Neural progenitor cell (in vitro differentiated cells): ENCODE measurements at regions not wholly inside any gene's neighbourhood (a gene's known extent, or its start where the extent isn't known, plus 50 kb on each side); places are given as distances from the start of the nearest gene placed in this dataset.
A peak's percentile ranks its signal among the peaks of the same experiment; 100 is the strongest.

Experiments
- DNase-seq: peaks from one replicate; pipeline ENCODE4 v3.0.0-alpha.2; 2016; ENCODE audit warnings: low spot score
- H2AFZ ChIP-seq: fragments of 200-600 bp; sonication (generic); replicated peaks from 2 replicates; pipeline ENCODE4 v1.6.1; 2016; ENCODE audit warnings: antibody characterized with exemption
- H3F3A ChIP-seq: fragments of 200-600 bp; sonication (generic); 2 replicates; pipeline ENCODE4 v1.6.1; 2016; ENCODE audit warnings: antibody characterized with exemption, low read depth
- H3K27ac ChIP-seq: fragments of 200-600 bp; sonication (generic); 2 replicates; pipeline ENCODE4 v1.5.1; 2016; ENCODE audit warnings: mild to moderate bottlenecking
- H3K27me3 ChIP-seq: fragments of 200-600 bp; sonication (generic); 2 replicates; pipeline ENCODE4 v1.6.1; 2016; ENCODE audit warnings: mild to moderate bottlenecking, moderate library complexity
- H3K36me3 ChIP-seq: fragments of 200-600 bp; sonication (generic); 2 replicates; pipeline ENCODE4 v1.5.1; 2016
- H3K4me1 ChIP-seq: fragments of 200-600 bp; sonication (generic); 2 replicates; pipeline ENCODE4 v1.6.1; 2016; ENCODE audit warnings: mixed run types
- H3K4me2 ChIP-seq: fragments of 200-600 bp; sonication (generic); 2 replicates; pipeline ENCODE4 v1.6.1; 2016
- H3K4me3 ChIP-seq: fragments of 200-600 bp; sonication (generic); 2 replicates; pipeline ENCODE4 v1.5.1; 2016
- H3K79me2 ChIP-seq: fragments of 200-600 bp; sonication (generic); 2 replicates; pipeline ENCODE4 v1.6.1; 2016; ENCODE audit warnings: low read depth
- H3K9ac ChIP-seq: fragments of 200-600 bp; sonication (generic); 2 replicates; pipeline ENCODE4 v1.6.1; 2016
- H3K9me3 ChIP-seq: fragments of 200-600 bp; sonication (generic); 2 replicates; pipeline ENCODE4 v1.5.1; 2016; ENCODE audit warnings: low read depth
- H4K20me1 ChIP-seq: fragments of 200-600 bp; sonication (generic); 2 replicates; pipeline ENCODE4 v1.6.1; 2016; ENCODE audit warnings: low read depth
- H3K27ac Mint-ChIP-seq: 3 replicates; pipeline ENCODE4 v1.8.0; 2021; ENCODE audit warnings: mixed read lengths
- H3K27me3 Mint-ChIP-seq: 2 replicates; pipeline ENCODE4 v1.8.0; 2022; ENCODE audit warnings: low read depth, mild to moderate bottlenecking, inconsistent platforms, moderate library complexity, mixed read lengths; ENCODE audit not compliant: insufficient read depth
- H3K36me3 Mint-ChIP-seq: 3 replicates; pipeline ENCODE4 v1.8.0; 2021; ENCODE audit warnings: mixed read lengths
- H3K4me1 Mint-ChIP-seq: 3 replicates; pipeline ENCODE4 v1.8.0; 2021; ENCODE audit warnings: mixed read lengths
- H3K4me3 Mint-ChIP-seq: 3 replicates; pipeline ENCODE4 v1.8.0; 2021; ENCODE audit warnings: mild to moderate bottlenecking, moderate library complexity, mixed read lengths
- H3K9me3 Mint-ChIP-seq: 3 replicates; pipeline ENCODE4 v1.8.0; 2020; ENCODE audit warnings: mixed read lengths
- EZH2 ChIP-seq: fragments of 200-600 bp; sonication (generic); IDR thresholded peaks from 2 replicates; pipeline ENCODE4 v1.6.1; 2017; ENCODE audit warnings: antibody characterized with exemption, mild to moderate bottlenecking, moderate library complexity
- EZH2phosphoT487 ChIP-seq: fragments of 200-600 bp; sonication (generic); IDR thresholded peaks from 2 replicates; pipeline ENCODE4 v1.6.1; 2017; ENCODE audit warnings: antibody characterized with exemption
- TF ChIP-seq, protein P1 (sequence below): fragments of 200-600 bp; sonication (generic); IDR thresholded peaks from 2 replicates; pipeline ENCODE4 v1.5.1; 2017; ENCODE audit warnings: antibody characterized with exemption, mild to moderate bottlenecking

DNA sequence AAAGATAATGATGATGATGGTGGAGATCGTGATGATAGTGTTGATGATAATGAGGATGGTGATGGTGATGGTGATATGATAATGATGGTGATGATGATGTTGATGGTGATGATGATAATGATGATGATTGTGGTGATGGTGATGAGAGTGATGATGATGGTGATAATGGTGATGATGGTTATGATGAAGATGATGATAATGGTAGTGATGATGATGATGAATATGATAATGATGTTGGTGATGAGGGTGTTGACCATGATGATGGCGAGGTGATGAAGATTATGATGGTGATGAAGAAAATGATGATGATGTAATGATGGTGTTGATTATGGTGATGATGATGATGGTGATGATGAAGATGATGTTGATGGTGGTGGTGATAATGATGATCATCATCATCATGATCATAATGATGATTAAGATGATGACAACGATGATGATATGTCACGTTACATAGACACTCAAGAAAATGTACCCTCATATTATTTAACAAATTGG, 1106.4 kb downstream of the NLGN4X start:
- Histone ChIP-seq H3K79me2 (no peaks in the 10 kb centered on the region), H3F3A (no peaks in the 10 kb centered on the region), H3K36me3 (no peaks in the 10 kb centered on the region), H3K9ac (no peak overlapping the region), H3K4me1 (no peaks in the 10 kb centered on the region), H3K27ac (no peak overlapping the region), H3K4me3 (no peak overlapping the region), H3K9me3 (no peaks in the 10 kb centered on the region), H3K4me2 (no peak overlapping the region), H4K20me1 (no peaks in the 10 kb centered on the region), H3K27me3 (no peaks in the 10 kb centered on the region), H2AFZ (no peak overlapping the region)
- Mint-ChIP-seq H3K4me1 (peaks cover 7% of the 10 kb centered on the region), H3K4me3 (no peak overlapping the region), H3K9me3 (no peaks in the 10 kb centered on the region), H3K27me3 (no peaks in the 10 kb centered on the region), H3K36me3 (no peaks in the 10 kb centered on the region), H3K27ac (no peak overlapping the region)
- no peak for DNase-seq
- TF ChIP-seq, protein P1, sequence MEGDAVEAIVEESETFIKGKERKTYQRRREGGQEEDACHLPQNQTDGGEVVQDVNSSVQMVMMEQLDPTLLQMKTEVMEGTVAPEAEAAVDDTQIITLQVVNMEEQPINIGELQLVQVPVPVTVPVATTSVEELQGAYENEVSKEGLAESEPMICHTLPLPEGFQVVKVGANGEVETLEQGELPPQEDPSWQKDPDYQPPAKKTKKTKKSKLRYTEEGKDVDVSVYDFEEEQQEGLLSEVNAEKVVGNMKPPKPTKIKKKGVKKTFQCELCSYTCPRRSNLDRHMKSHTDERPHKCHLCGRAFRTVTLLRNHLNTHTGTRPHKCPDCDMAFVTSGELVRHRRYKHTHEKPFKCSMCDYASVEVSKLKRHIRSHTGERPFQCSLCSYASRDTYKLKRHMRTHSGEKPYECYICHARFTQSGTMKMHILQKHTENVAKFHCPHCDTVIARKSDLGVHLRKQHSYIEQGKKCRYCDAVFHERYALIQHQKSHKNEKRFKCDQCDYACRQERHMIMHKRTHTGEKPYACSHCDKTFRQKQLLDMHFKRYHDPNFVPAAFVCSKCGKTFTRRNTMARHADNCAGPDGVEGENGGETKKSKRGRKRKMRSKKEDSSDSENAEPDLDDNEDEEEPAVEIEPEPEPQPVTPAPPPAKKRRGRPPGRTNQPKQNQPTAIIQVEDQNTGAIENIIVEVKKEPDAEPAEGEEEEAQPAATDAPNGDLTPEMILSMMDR: no peak
- no peak for TF ChIP-seq EZH2
- no peak for TF ChIP-seq EZH2phosphoT487

DNA sequence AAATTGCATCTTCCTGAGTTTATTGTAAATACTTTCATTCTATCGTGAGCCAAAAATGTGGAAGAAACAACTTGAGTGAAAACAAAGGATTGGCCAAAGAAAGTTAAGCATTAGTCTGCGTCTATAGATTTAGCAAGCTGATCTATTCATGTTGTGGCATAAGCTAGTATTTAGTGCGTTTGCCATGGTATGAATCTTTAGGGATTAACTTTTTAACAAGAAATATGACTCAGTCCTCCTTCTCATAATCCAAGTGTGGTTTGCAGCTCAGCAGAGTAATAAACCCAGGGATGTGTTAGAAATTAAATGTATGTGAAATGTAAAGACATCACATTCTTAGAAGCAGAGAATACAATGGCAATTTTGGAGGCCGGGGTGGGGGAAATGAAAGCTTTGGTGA, 1110.9 kb downstream of the NLGN4X start:
- no peaks in the 10 kb centered on the region for H3F3A ChIP-seq
- H3K4me2 ChIP-seq: no peak overlapping the region
- no peaks in the 10 kb centered on the region for H3K27me3 ChIP-seq
- no peaks in the 10 kb centered on the region for H3K79me2 ChIP-seq
- H3K9me3 Mint-ChIP-seq: no peaks in the 10 kb centered on the region
- no peak overlapping the region for H3K4me3 Mint-ChIP-seq
- H3K4me1 ChIP-seq: no peaks in the 10 kb centered on the region
- DNase-seq: no peak
- peaks cover 10% of the 10 kb centered on the region for H3K4me1 Mint-ChIP-seq
- TF ChIP-seq EZH2phosphoT487 (no peak), EZH2 (no peak)
- TF ChIP-seq, protein P1: no peak
- H3K27ac ChIP-seq: no peak overlapping the region
- no peaks in the 10 kb centered on the region for H3K36me3 Mint-ChIP-seq
- no peak overlapping the region for H3K27ac Mint-ChIP-seq
- no peak overlapping the region for H3K9ac ChIP-seq
- no peaks in the 10 kb centered on the region for H3K9me3 ChIP-seq
- no peaks in the 10 kb centered on the region for H4K20me1 ChIP-seq
- H3K27me3 Mint-ChIP-seq: no peaks in the 10 kb centered on the region
- H3K36me3 ChIP-seq: no peaks in the 10 kb centered on the region
- H3K4me3 ChIP-seq: no peak overlapping the region
- H2AFZ ChIP-seq: no peak overlapping the region

DNA sequence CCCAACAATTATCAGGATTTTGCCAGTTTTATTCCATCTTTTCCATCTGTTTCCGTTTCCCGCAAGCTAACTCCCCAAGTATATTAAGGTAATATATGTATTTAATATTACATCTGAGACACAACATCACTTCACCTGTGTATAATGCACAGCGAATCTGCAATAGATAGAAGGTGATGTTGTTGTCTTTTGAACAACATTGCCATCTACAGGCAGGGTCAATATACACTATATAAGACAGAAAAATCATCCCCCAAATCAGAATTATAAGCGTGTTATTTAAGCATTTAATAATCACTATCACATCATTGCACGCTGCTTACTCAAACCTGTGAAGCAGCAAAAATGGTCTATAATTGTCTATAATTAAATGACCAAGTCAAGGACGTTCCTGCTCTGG, 1115.5 kb downstream of the NLGN4X start:
- peaks cover 10% of the 10 kb centered on the region for H3K4me1 Mint-ChIP-seq
- Histone ChIP-seq H3F3A (no peaks in the 10 kb centered on the region), H3K79me2 (no peaks in the 10 kb centered on the region), H3K9me3 (no peaks in the 10 kb centered on the region), H3K36me3 (no peaks in the 10 kb centered on the region), H3K4me2 (no peak overlapping the region), H3K27me3 (no peaks in the 10 kb centered on the region), H3K4me1 (no peaks in the 10 kb centered on the region), H4K20me1 (no peaks in the 10 kb centered on the region), H3K4me3 (no peak overlapping the region), H2AFZ (no peak overlapping the region), H3K27ac (no peak overlapping the region), H3K9ac (no peak overlapping the region)
- no peak overlapping the region for H3K4me3 Mint-ChIP-seq
- no peaks in the 10 kb centered on the region for H3K36me3 Mint-ChIP-seq
- H3K27ac Mint-ChIP-seq: no peak overlapping the region
- H3K27me3 Mint-ChIP-seq: no peaks in the 10 kb centered on the region
- DNase-seq: peak; percentile 30
- no peaks in the 10 kb centered on the region for H3K9me3 Mint-ChIP-seq
- TF ChIP-seq, protein P1: peak; percentile 62
- no peak for TF ChIP-seq EZH2
